HepG2 (cell line): ENCODE measurements at regions not wholly inside any gene's neighbourhood (a gene's known extent, or its start where the extent isn't known, plus 50 kb on each side); places are given as distances from the start of the nearest gene placed in this dataset.

ENCODE experiments used
- CEBPB ChIP-seq: IDR thresholded peaks from 2 replicates; pipeline ENCODE4 v1.6.1; 2011; ENCODE audit warnings: low read depth, low read length, improper control_type of control experiment, borderline replicate concordance
- CENPBD1 ChIP-seq: sonication (generic); formaldehyde crosslinking; IDR thresholded peaks from 2 replicates; pipeline ENCODE4 v1.8.0; 2022; ENCODE audit warnings: missing genetic modification reagents, low read depth, mild to moderate bottlenecking, borderline replicate concordance
- DPF2 ChIP-seq: sonication (generic); formaldehyde crosslinking; IDR thresholded peaks from 2 replicates; pipeline ENCODE4 v1.4.0; 2020; ENCODE audit warnings: mild to moderate bottlenecking, low read depth, missing genetic modification reagents, borderline replicate concordance
- DR1 ChIP-seq: sonication (generic); formaldehyde crosslinking; IDR thresholded peaks from 2 replicates; pipeline ENCODE4 v1.8.0; 2021; ENCODE audit warnings: mild to moderate bottlenecking, missing genetic modification reagents, inconsistent platforms
- HOXA5 ChIP-seq: sonication (generic); formaldehyde crosslinking; IDR thresholded peaks from 2 replicates; pipeline ENCODE4 v1.4.0; 2020; ENCODE audit warnings: missing genetic modification reagents
- MAFG ChIP-seq: sonication (generic); formaldehyde crosslinking; IDR thresholded peaks from 2 replicates; pipeline ENCODE4 v1.5.1; 2020; ENCODE audit warnings: mild to moderate bottlenecking, missing genetic modification reagents
- NFIB ChIP-seq: sonication (generic); formaldehyde crosslinking; IDR thresholded peaks from 2 replicates; pipeline ENCODE4 v1.9.0; 2021; ENCODE audit warnings: missing genetic modification reagents, mild to moderate bottlenecking, borderline replicate concordance
- NR2C2 ChIP-seq: sonication (generic); formaldehyde crosslinking; IDR thresholded peaks from 2 replicates; pipeline ENCODE4 v1.4.0; 2020; ENCODE audit warnings: missing genetic modification reagents, mild to moderate bottlenecking, moderate library complexity, borderline replicate concordance
- PHF5A ChIP-seq: IDR thresholded peaks from one replicate; pipeline ENCODE4 v1.6.1; 2018; ENCODE audit warnings: low read depth, missing genetic modification reagents; ENCODE audit not compliant: unreplicated experiment
- PPARG ChIP-seq: conservative IDR thresholded peaks from 2 replicates; pipeline ENCODE4 v1.6.1; 2016; ENCODE audit warnings: missing biosample characterization, missing genetic modification reagents
- PRDM15 ChIP-seq: sonication (generic); formaldehyde crosslinking; IDR thresholded peaks from 2 replicates; pipeline ENCODE4 v1.4.0; 2020; ENCODE audit warnings: missing genetic modification reagents
- TARDBP ChIP-seq: sonication (generic); formaldehyde crosslinking; IDR thresholded peaks from 2 replicates; pipeline ENCODE4 v1.8.0; 2022; ENCODE audit warnings: mild to moderate bottlenecking, missing genetic modification reagents
- THAP11 ChIP-seq: IDR thresholded peaks from 2 replicates; pipeline ENCODE4 v1.6.1; 2016; ENCODE audit warnings: missing biosample characterization, missing genetic modification reagents
- ZBTB43 ChIP-seq: sonication (generic); formaldehyde crosslinking; conservative IDR thresholded peaks from 2 replicates; pipeline ENCODE4 v1.4.0; 2020; ENCODE audit warnings: missing genetic modification reagents
- ZNF275 ChIP-seq: sonication (generic); formaldehyde crosslinking; IDR thresholded peaks from 2 replicates; pipeline ENCODE4 v1.8.0; 2022; ENCODE audit warnings: missing genetic modification reagents, mild to moderate bottlenecking, inconsistent platforms, borderline replicate concordance
- ZNF432 ChIP-seq: sonication (generic); formaldehyde crosslinking; IDR thresholded peaks from 2 replicates; pipeline ENCODE4 v1.5.0; 2020; ENCODE audit warnings: missing genetic modification reagents, mild to moderate bottlenecking, borderline replicate concordance
- ZNF503 ChIP-seq: sonication (generic); formaldehyde crosslinking; IDR thresholded peaks from 2 replicates; pipeline ENCODE4 v1.4.0; 2020; ENCODE audit warnings: missing genetic modification reagents
- ZNF543 ChIP-seq: sonication (generic); formaldehyde crosslinking; IDR thresholded peaks from 2 replicates; pipeline ENCODE4 v1.4.0; 2020; ENCODE audit warnings: mild to moderate bottlenecking, missing genetic modification reagents
- ZNF607 ChIP-seq: sonication (generic); formaldehyde crosslinking; IDR thresholded peaks from 2 replicates; pipeline ENCODE4 v1.5.1; 2020; ENCODE audit warnings: missing genetic modification reagents, mild to moderate bottlenecking, borderline replicate concordance
- ZNF766 ChIP-seq: sonication (generic); formaldehyde crosslinking; IDR thresholded peaks from 2 replicates; pipeline ENCODE4 v1.5.0; 2020; ENCODE audit warnings: missing genetic modification reagents, borderline replicate concordance
- ZZZ3 ChIP-seq: sonication (generic); formaldehyde crosslinking; IDR thresholded peaks from 2 replicates; pipeline ENCODE4 v1.4.0; 2020; ENCODE audit warnings: missing genetic modification reagents, mild to moderate bottlenecking, borderline replicate concordance

- TF ChIP-seq PRDM15 (CRISPR knock-in tag) (no peak), TARDBP (CRISPR knock-in tag) (no peak), THAP11 (CRISPR knock-in tag) (no peak), HOXA5 (peak; percentile 53; the same call in 1 of the 2 replicates), PPARG (CRISPR knock-in tag) (peak; percentile 72), NR2C2 (CRISPR knock-in tag) (no peak), CEBPB (peak; percentile 54; the same call in 1 of the 2 replicates), ZNF503 (CRISPR knock-in tag) (0 out of 2 replicates have a peak, but pooled peaks have one; percentile 28), MAFG (CRISPR knock-in tag) (no peak), ZBTB43 (CRISPR knock-in tag) (no peak), ZNF275 (CRISPR knock-in tag) (no peak), ZNF607 (CRISPR knock-in tag) (no peak), ZNF543 (CRISPR knock-in tag) (no peak), NFIB (CRISPR knock-in tag) (no peak), ZNF766 (no peak), DR1 (CRISPR knock-in tag) (no peak), PHF5A (CRISPR knock-in tag) (no peak), CENPBD1 (CRISPR knock-in tag) (no peak), ZNF432 (no peak), DPF2 (CRISPR knock-in tag) (no peak), ZZZ3 (CRISPR knock-in tag) (no peak)
Observed at GRCh38 chr6:137700751-137701477, 166.1 kb upstream of the TNFAIP3 start (continued).
